PC-3 (cell line): ENCODE measurements at regions not wholly inside any gene's neighbourhood (a gene's known extent, or its start where the extent isn't known, plus 50 kb on each side); places are given as distances from the start of the nearest gene placed in this dataset.

ENCODE experiments used
- ATAC-seq: fragments of 200-7000 bp; cut with Tn5 transposase; 2 replicates; pipeline ENCODE4 v1.9.1; 2020; ENCODE audit warnings: mild to moderate bottlenecking, moderate library complexity
- BruUV-seq: library from RNA; stranded (reverse); fragments of 400-500 nt; replicated peaks from 2 replicates; lab custom pipeline; 2021; lab: Mats Ljungman, UMichigan
- CTCF ChIA-PET: fragments of 300-600 bp; sonication (Branson Sonifier 250); formaldehyde crosslinking; loops from one replicate; lab custom pipeline; 2022; ENCODE audit warnings: antibody characterized with exemption; lab: Charles Lee
- POLR2A ChIA-PET: fragments of 300-600 bp; sonication (Branson Sonifier 250); formaldehyde crosslinking; loops from one replicate; lab custom pipeline; 2022; ENCODE audit warnings: antibody characterized with exemption; ENCODE audit not compliant: unreplicated experiment; lab: Charles Lee
- DNase-seq: peaks from one replicate; pipeline ENCODE4 v3.0.0-alpha.2; 2015
- H2AFZ ChIP-seq: fragments of 300-600 bp; sonication (generic); 2 replicates; pipeline ENCODE4 v1.6.0; 2016; ENCODE audit warnings: antibody characterized with exemption, low read length
- H3F3A ChIP-seq: fragments of 300-600 bp; sonication (generic); one replicate; pipeline ENCODE4 v1.6.0; 2017; ENCODE audit warnings: antibody characterized with exemption, low read length, control low read depth, mild to moderate bottlenecking; ENCODE audit not compliant: unreplicated experiment
- H3K27ac ChIP-seq: fragments of 300-600 bp; sonication (generic); 2 replicates; pipeline ENCODE4 v1.5.1; 2016; ENCODE audit warnings: mild to moderate bottlenecking, low read length
- H3K27me3 ChIP-seq: fragments of 300-600 bp; sonication (generic); 2 replicates; pipeline ENCODE4 v1.6.1; 2016; ENCODE audit warnings: low read length, mixed read lengths
- H3K36me3 ChIP-seq: fragments of 300-600 bp; sonication (generic); 2 replicates; pipeline ENCODE4 v1.6.1; 2016; ENCODE audit warnings: low read depth, mixed run types, low read length, mixed read lengths
- H3K4me1 ChIP-seq: fragments of 300-600 bp; sonication (generic); 2 replicates; pipeline ENCODE4 v1.5.1; 2016; ENCODE audit warnings: low read length; ENCODE audit not compliant: insufficient read depth
- H3K4me2 ChIP-seq: fragments of 300-600 bp; sonication (generic); 2 replicates; pipeline ENCODE4 v1.6.0; 2016; ENCODE audit warnings: low read length
- H3K4me3 ChIP-seq: fragments of 300-600 bp; sonication (generic); 2 replicates; pipeline ENCODE4 v1.5.1; 2016; ENCODE audit warnings: mild to moderate bottlenecking, low read length, mixed read lengths
- H3K79me2 ChIP-seq: fragments of 300-600 bp; sonication (generic); 2 replicates; pipeline ENCODE4 v1.6.1; 2017; ENCODE audit warnings: low read length, mixed read lengths
- H3K9ac ChIP-seq: fragments of 300-600 bp; sonication (generic); 2 replicates; pipeline ENCODE4 v1.6.0; 2016; ENCODE audit warnings: mild to moderate bottlenecking, low read length
- H3K9me2 ChIP-seq: fragments of 300-600 bp; sonication (generic); replicated peaks from 2 replicates; pipeline ENCODE4 v1.6.1; 2016; ENCODE audit warnings: mixed run types, low read length, mixed read lengths
- H3K9me3 ChIP-seq: fragments of 300-600 bp; sonication (generic); 2 replicates; pipeline ENCODE4 v1.6.1; 2016; ENCODE audit warnings: low read length, mixed read lengths
- H4K20me1 ChIP-seq: fragments of 300-600 bp; sonication (generic); 2 replicates; pipeline ENCODE4 v1.6.1; 2016; ENCODE audit warnings: low read length, mixed read lengths
- CTCF ChIP-seq: fragments of 300-600 bp; sonication (generic); conservative IDR thresholded peaks from 2 replicates; pipeline ENCODE4 v1.5.1; 2017; ENCODE audit warnings: antibody characterized with exemption, low read depth, mild to moderate bottlenecking, low read length
- EZH2 ChIP-seq: fragments of 300-600 bp; sonication (generic); IDR thresholded peaks from one replicate; pipeline ENCODE4 v1.6.1; 2017; ENCODE audit warnings: antibody characterized with exemption, mild to moderate bottlenecking, low read length; ENCODE audit not compliant: unreplicated experiment
- EZH2phosphoT487 ChIP-seq: fragments of 300-600 bp; sonication (generic); IDR thresholded peaks from 2 replicates; pipeline ENCODE4 v1.6.1; 2018; ENCODE audit warnings: mild to moderate bottlenecking, antibody characterized with exemption, low read length, borderline replicate concordance
- intact Hi-C: fragments of 100-400 bp; cut with micrococcal nuclease; formaldehyde crosslinking; loops from 2 replicates; pipeline ENCODE4 v1.9.0; 2023

GRCh38 chr15:72979791-72980190 is 72.5 kb upstream of the NEO1 start:
- Histone ChIP-seq H3K4me1 (no peaks in the 10 kb centered on the region), H4K20me1 (no peaks in the 10 kb centered on the region), H3K9me3 (no peaks in the 10 kb centered on the region), H3F3A (no peaks in the 10 kb centered on the region), H3K9ac (no peak overlapping the region), H3K27me3 (peaks cover 40% of the 10 kb centered on the region), H3K27ac (no peak overlapping the region), H3K9me2 (no peaks in the 10 kb centered on the region), H2AFZ (no peak overlapping the region), H3K79me2 (no peaks in the 10 kb centered on the region), H3K36me3 (no peaks in the 10 kb centered on the region), H3K4me3 (no peak overlapping the region), H3K4me2 (no peak overlapping the region)
- BruUV-seq = no TSS peak
- CTCF ChIA-PET = no interaction called here
- intact Hi-C loops = no loop called here
- DNase-seq = no peak
- POLR2A ChIA-PET = no interaction called here
- no peak for TF ChIP-seq EZH2phosphoT487
- TF ChIP-seq EZH2 = no peak
- TF ChIP-seq CTCF = no peak
- no peak for ATAC-seq

- no peak for ATAC-seq
- Histone ChIP-seq H3K9me2 (no peaks in the 10 kb centered on the region), H3K27ac (no peak overlapping the region), H3F3A (no peaks in the 10 kb centered on the region), H3K79me2 (no peaks in the 10 kb centered on the region), H4K20me1 (no peaks in the 10 kb centered on the region), H3K4me2 (no peak overlapping the region), H2AFZ (no peak overlapping the region), H3K9ac (no peak overlapping the region), H3K27me3 (peaks cover 40% of the 10 kb centered on the region), H3K9me3 (no peaks in the 10 kb centered on the region), H3K4me1 (no peaks in the 10 kb centered on the region), H3K4me3 (no peak overlapping the region), H3K36me3 (no peaks in the 10 kb centered on the region)
- no peak for DNase-seq
- no TSS peak for BruUV-seq
- intact Hi-C loops = no loop called here
- ChIA-PET POLR2A (no interaction called here), CTCF (no interaction called here)
- no peak for TF ChIP-seq EZH2
- TF ChIP-seq CTCF = no peak
- no peak for TF ChIP-seq EZH2phosphoT487
These were observed 73.0 kb upstream of the NEO1 start for GRCh38 chr15:72979308-72979707.

GRCh38 chr15:72978223-72978622 is 74.0 kb upstream of the NEO1 start:
- Histone ChIP-seq H4K20me1 (no peaks in the 10 kb centered on the region), H3K79me2 (no peaks in the 10 kb centered on the region), H2AFZ (no peak overlapping the region), H3K4me2 (no peak overlapping the region), H3K27me3 (peaks cover 36% of the 10 kb centered on the region), H3K4me1 (no peaks in the 10 kb centered on the region), H3K36me3 (no peaks in the 10 kb centered on the region), H3K27ac (no peak overlapping the region), H3K9ac (no peak overlapping the region), H3K4me3 (no peak overlapping the region), H3K9me2 (no peaks in the 10 kb centered on the region), H3F3A (no peaks in the 10 kb centered on the region), H3K9me3 (no peaks in the 10 kb centered on the region)
- TF ChIP-seq CTCF (no peak), EZH2 (no peak), EZH2phosphoT487 (no peak)
- ChIA-PET POLR2A (no interaction called here), CTCF (no interaction called here)
- DNase-seq (no peak), ATAC-seq (no peak)
- intact Hi-C loops = no loop called here
- no TSS peak for BruUV-seq
